ENCODE measurements at regions not wholly inside any gene's neighbourhood (a gene's known extent, or its start where the extent isn't known, plus 50 kb on each side); places are given as distances from the start of the nearest gene placed in this dataset.

- H3K9me3 ChIP-seq, result no peaks in the 10 kb centered on the region
- no peak overlapping the region for H3K4me3 ChIP-seq
- intact Hi-C loops (cut with DNase I), result no loop called here
- no peaks in the 10 kb centered on the region for H3K27me3 ChIP-seq
- no peaks in the 10 kb centered on the region for H3K4me1 ChIP-seq
- no peak for DNase-seq
- 61 to 65% methylated on average over 27 to 28 of the region's 28 CpGs for WGBS, 2 donors
- no peak for ATAC-seq
- no peak for TF ChIP-seq POLR2A (IDR thresholded peaks at IDR 0.05)
- no peak for TF ChIP-seq CTCF (IDR thresholded peaks at IDR 0.05)
- H3K27ac ChIP-seq, result no peak overlapping the region
- H3K36me3 ChIP-seq (replicated peaks in 1 of 2; ENCODE audit: insufficient read depth in 1 of 2, low read depth in 2 of 2), result no peaks in the 10 kb centered on the region
Measured at GRCh38 chr2:239873656-239874635, 151.2 kb downstream of the NDUFA10 start.

GRCh38 chr2:239871481-239872435, 153.4 kb downstream of the NDUFA10 start:
- DNase-seq, result no peak
- WGBS, 2 donors, result 47 to 64% methylated on average over 11 to 14 of the region's 15 CpGs
- H3K27ac ChIP-seq, result no peak overlapping the region

DNA sequence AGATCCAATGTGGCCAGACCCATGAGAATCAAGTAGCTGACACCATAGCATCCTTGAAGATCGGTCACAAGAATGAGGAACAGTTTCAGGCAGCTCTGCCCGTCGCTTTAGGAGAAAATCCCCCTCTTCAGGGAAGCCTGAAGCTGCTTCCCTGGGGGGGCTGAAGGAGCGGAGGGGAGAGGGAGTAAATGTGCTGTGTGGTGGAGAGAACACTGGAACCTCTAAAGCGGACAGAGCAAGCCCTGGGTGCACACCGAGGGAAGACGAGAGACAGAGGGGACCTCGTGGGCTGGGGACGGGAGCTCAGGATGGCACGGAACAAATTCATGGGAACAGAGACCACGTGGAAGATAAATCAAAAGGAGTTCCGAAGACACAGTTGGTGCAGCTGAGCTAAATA, 154.3 kb downstream of the NDUFA10 start:
- DNase-seq (no peak), ATAC-seq (no peak)
- H3K27ac ChIP-seq, result no peak overlapping the region
- no peak for TF ChIP-seq POLR2A (IDR thresholded peaks at IDR 0.05)
- TF ChIP-seq CTCF (IDR thresholded peaks at IDR 0.05), result no peak
- H3K9me3 ChIP-seq, result no peaks in the 10 kb centered on the region
- H3K36me3 ChIP-seq (replicated peaks in 1 of 2; ENCODE audit: insufficient read depth in 1 of 2, low read depth in 2 of 2), result no peaks in the 10 kb centered on the region
- no peak overlapping the region for H3K4me3 ChIP-seq
- H3K4me1 ChIP-seq, result no peaks in the 10 kb centered on the region
- H3K27me3 ChIP-seq, result no peaks in the 10 kb centered on the region
- 63% methylated on average over 12 of the region's 12 CpGs for WGBS, 2 donors
- intact Hi-C loops (cut with DNase I), result no loop called here

More at GRCh38 chr2:239871481-239872435, 153.4 kb downstream of the NDUFA10 start:
- TF ChIP-seq CTCF (IDR thresholded peaks at IDR 0.05) (no peak), POLR2A (IDR thresholded peaks at IDR 0.05) (no peak)
- Histone ChIP-seq H3K27me3 (no peaks in the 10 kb centered on the region), H3K4me3 (no peak overlapping the region), H3K36me3 (replicated peaks in 1 of 2; ENCODE audit: insufficient read depth in 1 of 2, low read depth in 2 of 2) (no peaks in the 10 kb centered on the region), H3K9me3 (no peaks in the 10 kb centered on the region), H3K4me1 (no peaks in the 10 kb centered on the region)
- no peak for ATAC-seq
- intact Hi-C loops (cut with DNase I), result no loop called here

DNA sequence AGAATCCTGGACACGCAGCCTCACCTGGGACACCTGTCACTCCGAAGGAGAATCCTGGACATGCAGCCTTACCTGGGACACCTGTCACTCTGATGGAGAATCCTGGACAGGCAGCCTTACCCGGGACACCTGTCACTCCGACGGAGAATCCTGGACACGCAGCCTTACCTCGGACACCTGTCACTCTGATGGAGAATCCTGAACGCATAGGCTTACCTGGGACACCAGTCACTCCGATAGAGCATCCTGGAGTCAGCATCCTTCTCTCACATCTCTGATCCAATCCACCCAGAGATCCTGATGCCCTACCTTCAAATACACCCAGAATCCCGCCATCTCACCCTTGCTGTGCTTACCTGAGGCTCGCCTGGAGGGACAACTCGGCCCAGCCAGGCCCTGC, 154.9 kb downstream of the NDUFA10 start:
- intact Hi-C loops (cut with DNase I), result no loop called here
- no peaks in the 10 kb centered on the region for H3K9me3 ChIP-seq
- H3K27ac ChIP-seq, result no peak overlapping the region
- no peak overlapping the region for H3K4me3 ChIP-seq
- DNase-seq (no peak), ATAC-seq (no peak)
- no peaks in the 10 kb centered on the region for H3K27me3 ChIP-seq
- no peaks in the 10 kb centered on the region for H3K4me1 ChIP-seq
- TF ChIP-seq CTCF (IDR thresholded peaks at IDR 0.05), result no peak
- TF ChIP-seq POLR2A (IDR thresholded peaks at IDR 0.05), result no peak
- 42 to 59% methylated on average over 7 to 12 of the region's 12 CpGs for WGBS, 2 donors
- H3K36me3 ChIP-seq (replicated peaks in 1 of 2; ENCODE audit: insufficient read depth in 1 of 2, low read depth in 2 of 2), result no peaks in the 10 kb centered on the region
